CD4-positive, alpha-beta T cell treated with Interleukin-4 for 4 hours (primary cell): ENCODE measurements at regions not wholly inside any gene's neighbourhood (a gene's known extent, or its start where the extent isn't known, plus 50 kb on each side); places are given as distances from the start of the nearest gene placed in this dataset.
"Not testable (repeated sequence)": the region's sequence is repeated elsewhere in the genome, so short reads cannot be mapped to it uniquely, and the experiment has no call there.

Experiments used
- DNase-seq: peaks from one replicate; pipeline ENCODE4 v3.0.0-alpha.2; 2020

- DNase-seq: no peak
Observed at GRCh38 chr10:80957161-80957560, 419.5 kb downstream of the SH2D4B start.

GRCh38 chr10:80964179-80964578, 426.5 kb downstream of the SH2D4B start:
- DNase-seq: no peak

- DNase-seq: no peak
Observed at GRCh38 chr10:80964955-80965614, 427.4 kb downstream of the SH2D4B start.

GRCh38 chr10:80966326-80966986, 428.8 kb downstream of the SH2D4B start:
- DNase-seq: no peak

GRCh38 chr10:80967357-80967756, 429.7 kb downstream of the SH2D4B start:
- DNase-seq: not testable (repeated sequence)

- no peak for DNase-seq
Observed at GRCh38 chr10:80968903-80969302, 431.2 kb downstream of the SH2D4B start.

GRCh38 chr10:80971461-80971860, 433.8 kb downstream of the SH2D4B start:
- DNase-seq: no peak

GRCh38 chr10:80976658-80977057, 439.0 kb downstream of the SH2D4B start:
- DNase-seq: no peak

GRCh38 chr10:80985102-80985501, 447.4 kb downstream of the SH2D4B start:
- no peak for DNase-seq

GRCh38 chr10:80986596-80986995, 448.9 kb downstream of the SH2D4B start:
- no peak for DNase-seq

GRCh38 chr10:80988755-80989154, 451.1 kb downstream of the SH2D4B start:
- no peak for DNase-seq

GRCh38 chr10:80996615-80997193, 459.0 kb downstream of the SH2D4B start:
- DNase-seq: no peak

GRCh38 chr10:81000781-81001180, 463.1 kb downstream of the SH2D4B start:
- no peak for DNase-seq

GRCh38 chr10:81002382-81002781, 464.7 kb downstream of the SH2D4B start:
- no peak for DNase-seq

- no peak for DNase-seq
Observed at GRCh38 chr10:81007872-81008271, 470.2 kb downstream of the SH2D4B start.

GRCh38 chr10:81008726-81009125, 471.0 kb downstream of the SH2D4B start:
- DNase-seq: no peak

GRCh38 chr10:81009296-81009695, 471.6 kb downstream of the SH2D4B start:
- DNase-seq: no peak

- no peak for DNase-seq
Observed at GRCh38 chr10:81013771-81014170, 476.1 kb downstream of the SH2D4B start.

GRCh38 chr10:81019029-81019890, 481.6 kb downstream of the SH2D4B start:
- DNase-seq: no peak

GRCh38 chr10:81021428-81022129, 483.9 kb downstream of the SH2D4B start:
- DNase-seq: no peak

GRCh38 chr10:81026591-81026990, 488.9 kb downstream of the SH2D4B start:
- no peak for DNase-seq

- no peak for DNase-seq
Observed at GRCh38 chr10:81027223-81027622, 489.5 kb downstream of the SH2D4B start.

- DNase-seq: no peak
Observed at GRCh38 chr10:81027706-81028105, 490.0 kb downstream of the SH2D4B start.
